Hepatocyte (in vitro differentiated cells): ENCODE measurements at regions not wholly inside any gene's neighbourhood (a gene's known extent, or its start where the extent isn't known, plus 50 kb on each side); places are given as distances from the start of the nearest gene placed in this dataset.

Experiments
- DNase-seq: peaks from one replicate; pipeline ENCODE4 v3.0.0-alpha.2; 2016; ENCODE audit warnings: low spot score
- H2AFZ ChIP-seq: fragments of 200-600 bp; sonication (generic); 2 replicates; pipeline ENCODE4 v1.6.0; 2016; ENCODE audit warnings: antibody characterized with exemption, mild to moderate bottlenecking
- H3K27ac ChIP-seq: fragments of 200-600 bp; sonication (generic); 2 replicates; pipeline ENCODE4 v1.5.1; 2016; ENCODE audit warnings: mild to moderate bottlenecking
- H3K27me3 ChIP-seq: fragments of 200-600 bp; sonication (generic); 2 replicates; pipeline ENCODE4 v1.6.1; 2016
- H3K36me3 ChIP-seq: fragments of 200-600 bp; sonication (generic); replicated peaks from 2 replicates; pipeline ENCODE4 v1.5.1; 2016; ENCODE audit warnings: low read depth; ENCODE audit not compliant: insufficient read depth
- H3K4me1 ChIP-seq: fragments of 200-600 bp; sonication (generic); 2 replicates; pipeline ENCODE4 v1.5.1; 2016; ENCODE audit warnings: mild to moderate bottlenecking, moderate library complexity; ENCODE audit not compliant: insufficient read depth
- H3K4me2 ChIP-seq: fragments of 200-600 bp; sonication (generic); 2 replicates; pipeline ENCODE4 v1.6.0; 2016
- H3K4me3 ChIP-seq: fragments of 200-600 bp; sonication (generic); 2 replicates; pipeline ENCODE4 v1.5.1; 2016; ENCODE audit warnings: mild to moderate bottlenecking
- H3K79me2 ChIP-seq: fragments of 200-600 bp; sonication (generic); 2 replicates; pipeline ENCODE4 v1.6.0; 2017; ENCODE audit warnings: mild to moderate bottlenecking
- H3K9me2 ChIP-seq: fragments of 200-600 bp; sonication (generic); replicated peaks from 2 replicates; pipeline ENCODE4 v1.6.0; 2017; ENCODE audit warnings: mild to moderate bottlenecking; ENCODE audit not compliant: insufficient read depth
- H3K9me3 ChIP-seq: fragments of 200-600 bp; sonication (generic); 2 replicates; pipeline ENCODE4 v1.5.1; 2016; ENCODE audit warnings: low read depth, mild to moderate bottlenecking
- H4K20me1 ChIP-seq: fragments of 200-600 bp; sonication (generic); 2 replicates; pipeline ENCODE4 v1.6.0; 2016; ENCODE audit warnings: mild to moderate bottlenecking; ENCODE audit not compliant: insufficient read depth, poor library complexity, severe bottlenecking
- EZH2 ChIP-seq: fragments of 200-600 bp; sonication (generic); IDR thresholded peaks from 2 replicates; pipeline ENCODE4 v1.6.1; 2016; ENCODE audit warnings: antibody characterized with exemption, mild to moderate bottlenecking, borderline replicate concordance
- EZH2phosphoT487 ChIP-seq: fragments of 200-600 bp; sonication (generic); IDR thresholded peaks from one replicate; pipeline ENCODE4 v1.6.1; 2018; ENCODE audit warnings: antibody characterized with exemption, mild to moderate bottlenecking, low read depth, moderate library complexity; ENCODE audit not compliant: unreplicated experiment, severe bottlenecking
- WGBS: methylation state at CpG from one replicate; pipeline ENCODE4 v1.1.6; 2016; ENCODE audit warnings: low lambda C conversion rate; ENCODE audit errors: missing lambda C conversion rate; 5-methylcytosine and 5-hydroxymethylcytosine counted together
- TF ChIP-seq, protein P1 (sequence below): fragments of 200-600 bp; sonication (generic); IDR thresholded peaks from 2 replicates; pipeline ENCODE4 v1.5.1; 2016; ENCODE audit warnings: antibody characterized with exemption, mild to moderate bottlenecking; ENCODE audit not compliant: poor library complexity

DNA sequence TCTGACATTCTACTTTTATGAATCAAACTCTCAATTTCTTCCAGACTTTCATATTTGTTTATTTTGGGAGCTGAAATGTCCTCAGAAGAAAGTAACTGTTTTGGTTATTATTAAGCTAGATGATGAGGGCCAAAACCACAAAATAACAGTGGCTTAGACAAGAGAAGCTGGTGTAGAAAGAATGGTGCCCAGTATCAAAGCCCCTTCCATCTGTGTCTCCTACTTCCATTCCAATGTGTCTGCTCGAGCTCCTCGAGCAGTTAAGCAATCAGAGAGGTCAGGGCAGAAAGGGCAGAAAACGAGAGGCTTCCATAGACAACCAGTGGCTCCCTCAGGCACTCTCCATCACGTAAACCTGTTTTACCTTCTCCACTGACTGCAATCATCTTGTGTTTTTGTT, 59.7 kb upstream of the MAGI1 start:
- no peak for DNase-seq
- Histone ChIP-seq H3K9me3 (no peaks in the 10 kb centered on the region), H3K9me2 (no peaks in the 10 kb centered on the region), H3K27ac (no peak overlapping the region), H3K4me2 (no peak overlapping the region), H4K20me1 (no peaks in the 10 kb centered on the region), H3K79me2 (no peaks in the 10 kb centered on the region), H3K36me3 (no peaks in the 10 kb centered on the region), H2AFZ (no peak overlapping the region), H3K4me1 (no peaks in the 10 kb centered on the region), H3K27me3 (no peaks in the 10 kb centered on the region), H3K4me3 (no peak overlapping the region)
- 56% methylated on average over 4 of the region's 4 CpGs for WGBS
- TF ChIP-seq, protein P1, sequence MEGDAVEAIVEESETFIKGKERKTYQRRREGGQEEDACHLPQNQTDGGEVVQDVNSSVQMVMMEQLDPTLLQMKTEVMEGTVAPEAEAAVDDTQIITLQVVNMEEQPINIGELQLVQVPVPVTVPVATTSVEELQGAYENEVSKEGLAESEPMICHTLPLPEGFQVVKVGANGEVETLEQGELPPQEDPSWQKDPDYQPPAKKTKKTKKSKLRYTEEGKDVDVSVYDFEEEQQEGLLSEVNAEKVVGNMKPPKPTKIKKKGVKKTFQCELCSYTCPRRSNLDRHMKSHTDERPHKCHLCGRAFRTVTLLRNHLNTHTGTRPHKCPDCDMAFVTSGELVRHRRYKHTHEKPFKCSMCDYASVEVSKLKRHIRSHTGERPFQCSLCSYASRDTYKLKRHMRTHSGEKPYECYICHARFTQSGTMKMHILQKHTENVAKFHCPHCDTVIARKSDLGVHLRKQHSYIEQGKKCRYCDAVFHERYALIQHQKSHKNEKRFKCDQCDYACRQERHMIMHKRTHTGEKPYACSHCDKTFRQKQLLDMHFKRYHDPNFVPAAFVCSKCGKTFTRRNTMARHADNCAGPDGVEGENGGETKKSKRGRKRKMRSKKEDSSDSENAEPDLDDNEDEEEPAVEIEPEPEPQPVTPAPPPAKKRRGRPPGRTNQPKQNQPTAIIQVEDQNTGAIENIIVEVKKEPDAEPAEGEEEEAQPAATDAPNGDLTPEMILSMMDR, result no peak
- TF ChIP-seq EZH2 (no peak), EZH2phosphoT487 (no peak)

DNA sequence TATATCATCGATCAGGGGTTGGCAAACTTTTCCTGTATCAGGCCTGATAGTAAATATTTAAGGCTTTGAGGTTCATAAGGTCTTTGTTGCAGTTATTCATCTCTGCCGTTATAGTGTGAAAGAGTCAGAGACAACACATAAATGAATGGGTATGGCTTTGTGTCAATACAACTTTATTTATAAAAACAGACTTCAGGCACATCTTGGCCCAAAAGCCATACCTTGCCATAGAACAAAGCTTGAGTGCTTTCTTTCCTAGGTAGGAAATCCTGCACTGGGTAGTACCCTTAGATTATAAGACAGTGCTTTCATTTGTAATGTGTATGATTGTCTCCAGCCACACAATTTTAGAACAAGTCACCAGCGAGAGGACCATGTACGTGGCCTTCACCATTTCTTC, 58.9 kb upstream of the MAGI1 start:
- Histone ChIP-seq H3K4me2 (no peak overlapping the region), H2AFZ (no peak overlapping the region), H4K20me1 (no peaks in the 10 kb centered on the region), H3K4me1 (no peaks in the 10 kb centered on the region), H3K79me2 (no peaks in the 10 kb centered on the region), H3K4me3 (no peak overlapping the region), H3K36me3 (no peaks in the 10 kb centered on the region), H3K27me3 (no peaks in the 10 kb centered on the region), H3K9me2 (no peaks in the 10 kb centered on the region), H3K9me3 (no peaks in the 10 kb centered on the region), H3K27ac (no peak overlapping the region)
- no peak for DNase-seq
- TF ChIP-seq EZH2 (no peak), EZH2phosphoT487 (no peak)
- TF ChIP-seq, protein P1, result no peak
- 93% methylated on average over 4 of the region's 4 CpGs for WGBS

DNA sequence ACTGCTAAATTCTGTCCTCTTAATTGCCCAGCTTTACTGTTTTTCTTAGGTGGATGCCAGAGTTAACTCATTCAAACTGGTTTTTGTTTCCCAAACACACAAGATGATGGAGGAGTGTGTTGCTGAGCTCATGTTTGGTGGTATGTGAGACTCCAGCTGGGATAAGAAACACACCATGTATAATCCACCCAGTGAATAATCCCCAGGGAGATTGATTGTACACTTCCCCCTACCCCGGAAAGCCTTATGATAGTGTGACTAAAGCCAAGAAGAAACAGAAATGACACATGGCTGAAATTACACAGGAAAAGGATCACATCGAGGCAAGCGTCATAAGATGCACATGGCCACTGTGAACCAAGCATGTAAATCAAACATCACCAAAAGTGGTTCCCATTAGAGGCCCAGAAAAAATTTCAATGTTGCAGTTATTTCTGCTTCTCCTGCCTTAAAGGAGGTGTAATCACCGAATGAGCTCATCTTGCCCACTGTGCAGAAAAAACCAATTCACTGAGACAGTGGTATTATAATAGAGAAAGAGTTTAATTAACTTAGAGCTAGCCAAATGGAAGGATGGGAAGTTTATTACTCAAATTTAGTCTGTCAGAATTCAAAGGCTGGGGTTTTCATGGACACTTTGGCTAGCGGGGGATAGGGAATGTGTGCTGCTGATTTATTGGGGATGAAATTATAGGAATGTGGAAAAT, 56.7 kb upstream of the MAGI1 start:
- WGBS, result 92% methylated on average over 5 of the region's 5 CpGs
- Histone ChIP-seq H3K79me2 (no peaks in the 10 kb centered on the region), H3K4me1 (no peaks in the 10 kb centered on the region)

More for the DNA sequence above, 56.7 kb upstream of the MAGI1 start:
- H3K4me3 ChIP-seq, result no peak overlapping the region
- no peaks in the 10 kb centered on the region for H3K9me3 ChIP-seq
- no peak overlapping the region for H2AFZ ChIP-seq
- no peak overlapping the region for H3K4me2 ChIP-seq
- no peak overlapping the region for H3K27ac ChIP-seq
- H4K20me1 ChIP-seq, result no peaks in the 10 kb centered on the region
- TF ChIP-seq EZH2phosphoT487 (no peak), EZH2 (no peak)
- TF ChIP-seq, protein P1, result no peak
- H3K9me2 ChIP-seq, result no peaks in the 10 kb centered on the region
- no peaks in the 10 kb centered on the region for H3K36me3 ChIP-seq
- DNase-seq, result no peak
- no peaks in the 10 kb centered on the region for H3K27me3 ChIP-seq
